ENCODE measurements at regions not wholly inside any gene's neighbourhood (a gene's known extent, or its start where the extent isn't known, plus 50 kb on each side); places are given as distances from the start of the nearest gene placed in this dataset.

DNA sequence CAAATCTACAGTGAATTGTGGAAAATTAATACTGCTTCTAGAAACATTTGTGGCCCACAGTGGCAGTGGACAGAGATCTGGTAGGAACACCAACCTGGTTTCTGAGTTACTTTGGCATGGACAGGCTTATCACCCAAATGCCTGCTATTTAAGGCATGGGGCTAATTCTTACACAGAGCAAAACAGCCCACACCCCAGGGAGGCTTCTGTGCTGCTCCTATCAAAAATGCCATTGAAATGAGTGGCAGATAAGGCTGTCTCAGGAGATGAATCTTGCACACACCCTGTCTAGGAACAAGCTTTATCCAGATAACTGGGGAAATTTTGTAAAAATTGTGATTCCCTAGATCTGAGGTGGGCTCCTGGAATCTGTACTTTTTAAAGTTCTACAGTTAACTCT is 307.1 kb downstream of the TLE1 start:
- in situ Hi-C loops (cut with HindIII; ENCODE audit: extremely low pct_ligation_motif_present, low pct_unique_long_range_greater_than_20kb), result no loop called here

DNA sequence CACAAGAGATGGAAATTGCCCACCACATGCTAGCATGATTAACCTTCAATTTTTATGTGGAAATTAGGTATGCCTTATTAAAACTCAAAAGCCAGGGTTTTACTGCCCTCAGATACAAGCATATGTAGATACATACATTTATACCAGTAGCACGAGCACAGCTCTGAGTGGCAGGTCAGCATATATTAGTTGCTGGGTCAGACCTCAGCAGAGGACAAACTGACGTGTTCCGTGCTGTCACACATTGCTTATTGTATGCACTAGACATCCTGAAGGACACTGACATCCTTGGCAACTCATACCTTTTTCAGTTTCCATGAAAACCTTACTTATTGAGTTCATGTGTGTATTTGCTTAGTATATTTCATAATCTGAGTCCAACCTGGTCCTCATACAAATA is 307.7 kb downstream of the TLE1 start:
- DNase-seq (ENCODE audit: low spot score), result no peak
- WGBS (ENCODE audit: low lambda C conversion rate), result 9% methylated on average over 3 of the region's 3 CpGs
- no peak for FAIRE-seq
- Histone ChIP-seq H3K27ac (ENCODE audit: extremely low read length, insufficient read depth, low read length) (no peak overlapping the region), H3K79me2 (ENCODE audit: insufficient read depth, low read length) (no peaks in the 10 kb centered on the region), H3K4me1 (ENCODE audit: insufficient read depth, low read length) (no peaks in the 10 kb centered on the region), H3K36me3 (replicated peaks in 1 of 2; ENCODE audit: control insufficient read depth in 1 of 2, insufficient read depth in 2 of 2, low read length in 2 of 2) (no peaks in the 10 kb centered on the region), H3K9ac (ENCODE audit: insufficient read depth, low read depth, low read length) (no peak overlapping the region), H4K20me1 (ENCODE audit: insufficient read depth, low read length) (no peaks in the 10 kb centered on the region), H3K9me3 (ENCODE audit: low read length) (no peaks in the 10 kb centered on the region), H2AFZ (ENCODE audit: low read length) (no peak overlapping the region), H3K27me3 (ENCODE audit: control insufficient read depth in 1 of 2, insufficient read depth in 2 of 2, low read length in 2 of 2) (peaks cover 1 to 5% of the 10 kb centered on the region in 2 experiments; a peak in 1 of 5 replicates), H3K4me3 (replicated peaks in 1 of 3; ENCODE audit: insufficient read depth in 1 of 3, low read depth in 2 of 3, low read length in 3 of 3) (no peak overlapping the region), H3K4me2 (ENCODE audit: low read depth, low read length) (no peak overlapping the region)
- intact Hi-C loops (cut with micrococcal nuclease; ENCODE audit: unreplicated experiment), result loop anchor here (5.0 kb wide), 1 partner anchor 381 kb away; no protein-coding TSS in a partner anchor
- no peak for ATAC-seq
- ChIA-PET POLR2A (no interaction called here), CTCF (ENCODE audit: low intra/inter-chr PET ratio, low total read pairs) (no interaction called here)
- no TSS peak for BruUV-seq (replicated peaks)
- in situ Hi-C loops (cut with HindIII; ENCODE audit: extremely low pct_ligation_motif_present, low pct_unique_long_range_greater_than_20kb), result no loop called here
- TF ChIP-seq ZSCAN25 (CRISPR knock-in tag; IDR thresholded peaks at IDR 0.05) (no peak), CCDC6 (CRISPR knock-in tag; IDR thresholded peaks at IDR 0.05) (no peak), SUZ12 (IDR thresholded peaks at IDR 0.05; ENCODE audit: low read depth, low read length) (no peak), SIX4 (CRISPR knock-in tag; IDR thresholded peaks at IDR 0.05) (no peak), ZFP36L2 (CRISPR knock-in tag; IDR thresholded peaks at IDR 0.05) (no peak), YY1 (IDR thresholded peaks at IDR 0.05; ENCODE audit: insufficient read depth, insufficient replicate concordance, low read depth, low read length) (no peak), NR2F6 (IDR thresholded peaks at IDR 0.05) (no peak), NR2F6 (CRISPR knock-in tag; IDR thresholded peaks at IDR 0.05) (no peak)
- TF ChIP-seq, protein P1, sequence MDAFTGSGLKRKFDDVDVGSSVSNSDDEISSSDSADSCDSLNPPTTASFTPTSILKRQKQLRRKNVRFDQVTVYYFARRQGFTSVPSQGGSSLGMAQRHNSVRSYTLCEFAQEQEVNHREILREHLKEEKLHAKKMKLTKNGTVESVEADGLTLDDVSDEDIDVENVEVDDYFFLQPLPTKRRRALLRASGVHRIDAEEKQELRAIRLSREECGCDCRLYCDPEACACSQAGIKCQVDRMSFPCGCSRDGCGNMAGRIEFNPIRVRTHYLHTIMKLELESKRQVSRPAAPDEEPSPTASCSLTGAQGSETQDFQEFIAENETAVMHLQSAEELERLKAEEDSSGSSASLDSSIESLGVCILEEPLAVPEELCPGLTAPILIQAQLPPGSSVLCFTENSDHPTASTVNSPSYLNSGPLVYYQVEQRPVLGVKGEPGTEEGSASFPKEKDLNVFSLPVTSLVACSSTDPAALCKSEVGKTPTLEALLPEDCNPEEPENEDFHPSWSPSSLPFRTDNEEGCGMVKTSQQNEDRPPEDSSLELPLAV (CRISPR knock-in tag; conservative IDR thresholded peaks at IDR 0.05; ENCODE audit: low read depth), result no peak
- TF ChIP-seq, protein P2, sequence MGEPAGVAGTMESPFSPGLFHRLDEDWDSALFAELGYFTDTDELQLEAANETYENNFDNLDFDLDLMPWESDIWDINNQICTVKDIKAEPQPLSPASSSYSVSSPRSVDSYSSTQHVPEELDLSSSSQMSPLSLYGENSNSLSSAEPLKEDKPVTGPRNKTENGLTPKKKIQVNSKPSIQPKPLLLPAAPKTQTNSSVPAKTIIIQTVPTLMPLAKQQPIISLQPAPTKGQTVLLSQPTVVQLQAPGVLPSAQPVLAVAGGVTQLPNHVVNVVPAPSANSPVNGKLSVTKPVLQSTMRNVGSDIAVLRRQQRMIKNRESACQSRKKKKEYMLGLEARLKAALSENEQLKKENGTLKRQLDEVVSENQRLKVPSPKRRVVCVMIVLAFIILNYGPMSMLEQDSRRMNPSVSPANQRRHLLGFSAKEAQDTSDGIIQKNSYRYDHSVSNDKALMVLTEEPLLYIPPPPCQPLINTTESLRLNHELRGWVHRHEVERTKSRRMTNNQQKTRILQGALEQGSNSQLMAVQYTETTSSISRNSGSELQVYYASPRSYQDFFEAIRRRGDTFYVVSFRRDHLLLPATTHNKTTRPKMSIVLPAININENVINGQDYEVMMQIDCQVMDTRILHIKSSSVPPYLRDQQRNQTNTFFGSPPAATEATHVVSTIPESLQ (CRISPR knock-in tag; conservative IDR thresholded peaks at IDR 0.05), result no peak
- TF ChIP-seq, protein P3, sequence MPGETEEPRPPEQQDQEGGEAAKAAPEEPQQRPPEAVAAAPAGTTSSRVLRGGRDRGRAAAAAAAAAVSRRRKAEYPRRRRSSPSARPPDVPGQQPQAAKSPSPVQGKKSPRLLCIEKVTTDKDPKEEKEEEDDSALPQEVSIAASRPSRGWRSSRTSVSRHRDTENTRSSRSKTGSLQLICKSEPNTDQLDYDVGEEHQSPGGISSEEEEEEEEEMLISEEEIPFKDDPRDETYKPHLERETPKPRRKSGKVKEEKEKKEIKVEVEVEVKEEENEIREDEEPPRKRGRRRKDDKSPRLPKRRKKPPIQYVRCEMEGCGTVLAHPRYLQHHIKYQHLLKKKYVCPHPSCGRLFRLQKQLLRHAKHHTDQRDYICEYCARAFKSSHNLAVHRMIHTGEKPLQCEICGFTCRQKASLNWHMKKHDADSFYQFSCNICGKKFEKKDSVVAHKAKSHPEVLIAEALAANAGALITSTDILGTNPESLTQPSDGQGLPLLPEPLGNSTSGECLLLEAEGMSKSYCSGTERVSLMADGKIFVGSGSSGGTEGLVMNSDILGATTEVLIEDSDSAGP (CRISPR knock-in tag; IDR thresholded peaks at IDR 0.05; ENCODE audit: borderline replicate concordance), result no peak
- TF ChIP-seq, protein P4, sequence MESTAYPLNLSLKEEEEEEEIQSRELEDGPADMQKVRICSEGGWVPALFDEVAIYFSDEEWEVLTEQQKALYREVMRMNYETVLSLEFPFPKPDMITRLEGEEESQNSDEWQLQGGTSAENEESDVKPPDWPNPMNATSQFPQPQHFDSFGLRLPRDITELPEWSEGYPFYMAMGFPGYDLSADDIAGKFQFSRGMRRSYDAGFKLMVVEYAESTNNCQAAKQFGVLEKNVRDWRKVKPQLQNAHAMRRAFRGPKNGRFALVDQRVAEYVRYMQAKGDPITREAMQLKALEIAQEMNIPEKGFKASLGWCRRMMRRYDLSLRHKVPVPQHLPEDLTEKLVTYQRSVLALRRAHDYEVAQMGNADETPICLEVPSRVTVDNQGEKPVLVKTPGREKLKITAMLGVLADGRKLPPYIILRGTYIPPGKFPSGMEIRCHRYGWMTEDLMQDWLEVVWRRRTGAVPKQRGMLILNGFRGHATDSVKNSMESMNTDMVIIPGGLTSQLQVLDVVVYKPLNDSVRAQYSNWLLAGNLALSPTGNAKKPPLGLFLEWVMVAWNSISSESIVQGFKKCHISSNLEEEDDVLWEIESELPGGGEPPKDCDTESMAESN (CRISPR knock-in tag; conservative IDR thresholded peaks at IDR 0.05), result no peak

More for the DNA sequence above, 307.1 kb downstream of the TLE1 start:
- H3K4me1 ChIP-seq (ENCODE audit: insufficient read depth, low read length), result no peaks in the 10 kb centered on the region
- FAIRE-seq (no peak), ATAC-seq (no peak), DNase-seq (ENCODE audit: low spot score) (no peak)
- no peak overlapping the region for H2AFZ ChIP-seq (ENCODE audit: low read length)
- no peak overlapping the region for H3K4me2 ChIP-seq (ENCODE audit: low read depth, low read length)
- POLR2A ChIA-PET, result no interaction called here
- H3K79me2 ChIP-seq (ENCODE audit: insufficient read depth, low read length), result no peaks in the 10 kb centered on the region
- intact Hi-C loops (cut with micrococcal nuclease; ENCODE audit: unreplicated experiment), result loop anchor here (5.0 kb wide), 1 partner anchor 380 kb away; no protein-coding TSS in a partner anchor
- H3K36me3 ChIP-seq (replicated peaks in 1 of 2; ENCODE audit: control insufficient read depth in 1 of 2, insufficient read depth in 2 of 2, low read length in 2 of 2), result no peaks in the 10 kb centered on the region
- no TSS peak for BruUV-seq (replicated peaks)
- H3K27ac ChIP-seq (ENCODE audit: extremely low read length, insufficient read depth, low read length), result no peak overlapping the region
- CTCF ChIA-PET (ENCODE audit: low intra/inter-chr PET ratio, low total read pairs), result no interaction called here
- no peaks in the 10 kb centered on the region for H3K9me3 ChIP-seq (ENCODE audit: low read length)
- TF ChIP-seq SMAD1 (CRISPR knock-in tag; IDR thresholded peaks at IDR 0.05; ENCODE audit: borderline replicate concordance, low read depth), result no peak
- H4K20me1 ChIP-seq (ENCODE audit: insufficient read depth, low read length), result no peaks in the 10 kb centered on the region
- H3K4me3 ChIP-seq (replicated peaks in 1 of 3; ENCODE audit: insufficient read depth in 1 of 3, low read depth in 2 of 3, low read length in 3 of 3), result no peak overlapping the region
- peaks cover 1 to 5% of the 10 kb centered on the region in 2 experiments; a peak in 1 of 5 replicates for H3K27me3 ChIP-seq (ENCODE audit: control insufficient read depth in 1 of 2, insufficient read depth in 2 of 2, low read length in 2 of 2)
- H3K9ac ChIP-seq (ENCODE audit: insufficient read depth, low read depth, low read length), result no peak overlapping the region
